T-cell (primary cell): ENCODE measurements at regions not wholly inside any gene's neighbourhood (a gene's known extent, or its start where the extent isn't known, plus 50 kb on each side); places are given as distances from the start of the nearest gene placed in this dataset.

Experiments used
- ATAC-seq, 4 experiments: fragments of 200-7000 bp in 3 of 4; fragments of 150-1000 bp in 1 of 4; cut with Tn5 transposase; replicated peaks in 1 of 4; 1 replicate in 3 of 4; 2 replicates in 1 of 4; pipeline ENCODE4 v1.10.0; 2021; ENCODE audit warnings: moderate library complexity in 3 of 4, mild to moderate bottlenecking in 2 of 4, moderate number of reproducible peaks in 1 of 4
- CTCF ChIA-PET, 2 donors: fragments of 300-600 bp; sonication (Branson Sonifier 250); formaldehyde crosslinking; loops; one replicate each; lab custom pipeline; 2022; ENCODE audit warnings: antibody characterized with exemption in 2 of 2; lab: Charles Lee
- POLR2A ChIA-PET, 2 donors: fragments of 300-600 bp; sonication (Branson Sonifier 250); formaldehyde crosslinking; loops; one replicate each; lab custom pipeline; 2022; ENCODE audit warnings: antibody characterized with exemption in 2 of 2; lab: Charles Lee
- DNase-seq, 35 experiments: peaks; one replicate each; pipeline versions ENCODE4 v3.0.0 to v3.0.0-alpha.2; 2013 to 2023
- H3K27ac ChIP-seq: one replicate; pipeline ENCODE4 v1.5.1; 2013; ENCODE audit warnings: low read length
- H3K27me3 ChIP-seq, 2 experiments: replicated peaks in 1 of 2; 1 replicate in 1 of 2; 2 replicates in 1 of 2; pipeline versions ENCODE4 v1.6.1 to v1.7.0; 2013; ENCODE audit warnings: low read length in 1 of 2, mixed read lengths in 1 of 2; ENCODE audit not compliant: control insufficient read depth in 2 of 2, insufficient read depth in 2 of 2; ENCODE audit errors: extremely low read depth in 1 of 2
- H3K36me3 ChIP-seq, 2 donors: 1 replicate in 1 of 2; 2 replicates in 1 of 2; pipeline versions ENCODE4 v1.6.1 to v1.7.0; 2013; ENCODE audit warnings: low read length in 1 of 2; ENCODE audit not compliant: control insufficient read depth in 2 of 2, insufficient read depth in 1 of 2; ENCODE audit errors: extremely low read depth in 1 of 2
- H3K4me1 ChIP-seq, 2 experiments: 1 replicate in 1 of 2; 2 replicates in 1 of 2; pipeline versions ENCODE4 v1.6.1 to v1.7.0; 2013; ENCODE audit warnings: low read length in 2 of 2, mixed read lengths in 1 of 2; ENCODE audit not compliant: insufficient read depth in 2 of 2, control insufficient read depth in 1 of 2; ENCODE audit errors: extremely low read depth in 1 of 2
- H3K4me3 ChIP-seq, 2 donors: 1 replicate in 1 of 2; 2 replicates in 1 of 2; pipeline versions ENCODE4 v1.5.1 to v1.7.0; 2013; ENCODE audit warnings: mild to moderate bottlenecking in 2 of 2, low read length in 1 of 2, moderate library complexity in 1 of 2; ENCODE audit not compliant: control insufficient read depth in 1 of 2; ENCODE audit errors: extremely low read depth in 1 of 2
- H3K9me3 ChIP-seq: 2 replicates; pipeline ENCODE4 v1.7.0; 2013
- H3K27ac Mint-ChIP-seq, 2 donors: one replicate each; pipeline ENCODE4 v1.8.0; 2020 to 2021; ENCODE audit warnings: mild to moderate bottlenecking in 2 of 2, mixed read lengths in 2 of 2
- H3K27me3 Mint-ChIP-seq, 2 donors: one replicate each; pipeline ENCODE4 v1.8.0; 2021 to 2022; ENCODE audit warnings: mixed read lengths in 2 of 2
- H3K36me3 Mint-ChIP-seq: one replicate; pipeline ENCODE4 v1.8.0; 2021; ENCODE audit warnings: mixed read lengths
- H3K4me1 Mint-ChIP-seq, 3 donors: one replicate each; pipeline ENCODE4 v1.8.0; 2020 to 2022; ENCODE audit warnings: mixed read lengths in 3 of 3, mild to moderate bottlenecking in 1 of 3
- H3K4me3 Mint-ChIP-seq, 3 donors: one replicate each; pipeline ENCODE4 v1.8.0; 2020 to 2022; ENCODE audit warnings: mild to moderate bottlenecking in 3 of 3, mixed read lengths in 3 of 3, moderate library complexity in 3 of 3
- H3K9me3 Mint-ChIP-seq, 3 donors: one replicate each; pipeline ENCODE4 v1.8.0; 2020 to 2022; ENCODE audit warnings: mixed read lengths in 3 of 3
- WGBS: methylation state at CpG from one replicate; pipeline ENCODE4 v1.1.5; 2013; ENCODE audit warnings: missing lambda C conversion rate; ENCODE audit not compliant: insufficient coverage; 5-methylcytosine and 5-hydroxymethylcytosine counted together

GRCh38 chr1:29565490-29565889 lies 329.2 kb downstream of the PTPRU start:
- Histone ChIP-seq H3K4me1 (no peaks in the 10 kb centered on the region), H3K27me3 (peaks cover 0 to 6% of the 10 kb centered on the region in 2 experiments), H3K4me3 (no peak overlapping the region), H3K9me3 (no peaks in the 10 kb centered on the region), H3K36me3 (no peaks in the 10 kb centered on the region), H3K27ac (no peak overlapping the region)
- no peak overlapping the region for H3K4me3 Mint-ChIP-seq
- H3K27ac Mint-ChIP-seq, result no peak overlapping the region
- no peaks in the 10 kb centered on the region for H3K27me3 Mint-ChIP-seq
- ATAC-seq, result no peak
- WGBS, result no CpG with 5 or more reads among the region's 1 CpG
- no peaks in the 10 kb centered on the region for H3K36me3 Mint-ChIP-seq
- peaks cover 9 to 52% (median 38%) of the 10 kb centered on the region in 3 donors for H3K9me3 Mint-ChIP-seq
- POLR2A ChIA-PET, result no interaction called here
- H3K4me1 Mint-ChIP-seq, result no peaks in the 10 kb centered on the region
- no peak for DNase-seq
- CTCF ChIA-PET, result no interaction called here

GRCh38 chr1:29563571-29563970 lies 327.2 kb downstream of the PTPRU start:
- Histone ChIP-seq H3K9me3 (no peaks in the 10 kb centered on the region), H3K36me3 (no peaks in the 10 kb centered on the region), H3K27me3 (peaks cover 0 to 8% of the 10 kb centered on the region in 2 experiments), H3K27ac (no peak overlapping the region), H3K4me1 (no peaks in the 10 kb centered on the region), H3K4me3 (no peak overlapping the region)
- Mint-ChIP-seq H3K27ac (no peak overlapping the region), H3K36me3 (no peaks in the 10 kb centered on the region), H3K4me3 (no peak overlapping the region), H3K9me3 (peaks cover 4 to 52% (median 38%) of the 10 kb centered on the region in 3 donors), H3K4me1 (no peaks in the 10 kb centered on the region), H3K27me3 (peaks cover 0 to 6% of the 10 kb centered on the region in 2 donors)
- DNase-seq (no peak), ATAC-seq (no peak)
- WGBS, result 60% methylated on average over 1 of the region's 4 CpGs
- ChIA-PET POLR2A (no interaction called here), CTCF (no interaction called here)

- ATAC-seq (no peak), DNase-seq (no peak)
- Mint-ChIP-seq H3K27me3 (peaks cover 0 to 7% of the 10 kb centered on the region in 2 donors), H3K9me3 (peaks cover 4 to 49% (median 37%) of the 10 kb centered on the region in 3 donors), H3K36me3 (no peaks in the 10 kb centered on the region), H3K27ac (no peak overlapping the region), H3K4me3 (no peak overlapping the region), H3K4me1 (no peaks in the 10 kb centered on the region)
- no peaks in the 10 kb centered on the region for H3K36me3 ChIP-seq
- WGBS, result no CpG with 5 or more reads among the region's 3 CpGs
- no peak overlapping the region for H3K4me3 ChIP-seq
- ChIA-PET POLR2A (no interaction called here), CTCF (no interaction called here)
- peaks cover 0 to 13% of the 10 kb centered on the region in 2 experiments for H3K27me3 ChIP-seq
- H3K27ac ChIP-seq, result no peak overlapping the region
- no peaks in the 10 kb centered on the region for H3K4me1 ChIP-seq
- H3K9me3 ChIP-seq, result no peaks in the 10 kb centered on the region
These were observed 326.8 kb downstream of the PTPRU start for GRCh38 chr1:29563092-29563491.

GRCh38 chr1:29559056-29559455 lies 322.7 kb downstream of the PTPRU start:
- DNase-seq (no peak), ATAC-seq (no peak)
- Histone ChIP-seq H3K27me3 (peaks cover 0 to 18% of the 10 kb centered on the region in 2 experiments), H3K36me3 (no peaks in the 10 kb centered on the region), H3K9me3 (no peaks in the 10 kb centered on the region), H3K27ac (no peak overlapping the region), H3K4me1 (no peaks in the 10 kb centered on the region), H3K4me3 (no peak overlapping the region)
- Mint-ChIP-seq H3K27ac (no peak overlapping the region), H3K27me3 (peaks cover 12 to 14% of the 10 kb centered on the region in 2 donors), H3K4me3 (no peak overlapping the region), H3K4me1 (peaks cover 0 to 7% (median 5%) of the 10 kb centered on the region in 3 donors), H3K36me3 (no peaks in the 10 kb centered on the region), H3K9me3 (peaks cover 4 to 17% (median 15%) of the 10 kb centered on the region in 3 donors)
- WGBS, result 64% methylated on average over 3 of the region's 3 CpGs
- POLR2A ChIA-PET, result no interaction called here
- CTCF ChIA-PET, result no interaction called here

- H3K4me3 Mint-ChIP-seq, result no peak overlapping the region
- no peak overlapping the region for H3K27ac Mint-ChIP-seq
- DNase-seq (no peak), ATAC-seq (no peak)
- peaks cover 12 to 14% of the 10 kb centered on the region in 2 donors for H3K27me3 Mint-ChIP-seq
- H3K4me1 Mint-ChIP-seq, result peaks cover 0 to 7% (median 5%) of the 10 kb centered on the region in 3 donors
- H3K36me3 Mint-ChIP-seq, result no peaks in the 10 kb centered on the region
- 71% methylated on average over 6 of the region's 16 CpGs for WGBS
- no peaks in the 10 kb centered on the region for H3K4me1 ChIP-seq
- H3K36me3 ChIP-seq, result no peaks in the 10 kb centered on the region
- CTCF ChIA-PET, result no interaction called here
- peaks cover 4 to 9% (median 6%) of the 10 kb centered on the region in 3 donors for H3K9me3 Mint-ChIP-seq
- POLR2A ChIA-PET, result no interaction called here
- H3K4me3 ChIP-seq, result no peak overlapping the region
- H3K27ac ChIP-seq, result no peak overlapping the region
- no peaks in the 10 kb centered on the region for H3K9me3 ChIP-seq
- H3K27me3 ChIP-seq, result peaks cover 0 to 18% of the 10 kb centered on the region in 2 experiments
These were observed 321.6 kb downstream of the PTPRU start for GRCh38 chr1:29557701-29558600.

- Histone ChIP-seq H3K27ac (no peak overlapping the region), H3K4me3 (no peak overlapping the region), H3K4me1 (no peaks in the 10 kb centered on the region), H3K9me3 (no peaks in the 10 kb centered on the region), H3K36me3 (no peaks in the 10 kb centered on the region), H3K27me3 (peaks cover 0 to 18% of the 10 kb centered on the region in 2 experiments)
- peaks cover 12 to 14% of the 10 kb centered on the region in 2 donors for H3K27me3 Mint-ChIP-seq
- CTCF ChIA-PET, result no interaction called here
- H3K4me1 Mint-ChIP-seq, result peaks cover 0 to 7% (median 5%) of the 10 kb centered on the region in 3 donors
- ATAC-seq, result no peak
- DNase-seq, result no peak
- H3K9me3 Mint-ChIP-seq, result peaks cover 0 to 1% (median 0%) of the 10 kb centered on the region in 3 donors
- WGBS, result no CpG with 5 or more reads among the region's 5 CpGs
- H3K4me3 Mint-ChIP-seq, result no peak overlapping the region
- no peak overlapping the region for H3K27ac Mint-ChIP-seq
- POLR2A ChIA-PET, result no interaction called here
- H3K36me3 Mint-ChIP-seq, result no peaks in the 10 kb centered on the region
These were observed 320.7 kb downstream of the PTPRU start for GRCh38 chr1:29557066-29557465.
